ENCODE measurements at regions not wholly inside any gene's neighbourhood (a gene's known extent, or its start where the extent isn't known, plus 50 kb on each side); places are given as distances from the start of the nearest gene placed in this dataset.
"Not testable (repeated sequence)": the region's sequence is repeated elsewhere in the genome, so short reads cannot be mapped to it uniquely, and the experiment has no call there.

DNA sequence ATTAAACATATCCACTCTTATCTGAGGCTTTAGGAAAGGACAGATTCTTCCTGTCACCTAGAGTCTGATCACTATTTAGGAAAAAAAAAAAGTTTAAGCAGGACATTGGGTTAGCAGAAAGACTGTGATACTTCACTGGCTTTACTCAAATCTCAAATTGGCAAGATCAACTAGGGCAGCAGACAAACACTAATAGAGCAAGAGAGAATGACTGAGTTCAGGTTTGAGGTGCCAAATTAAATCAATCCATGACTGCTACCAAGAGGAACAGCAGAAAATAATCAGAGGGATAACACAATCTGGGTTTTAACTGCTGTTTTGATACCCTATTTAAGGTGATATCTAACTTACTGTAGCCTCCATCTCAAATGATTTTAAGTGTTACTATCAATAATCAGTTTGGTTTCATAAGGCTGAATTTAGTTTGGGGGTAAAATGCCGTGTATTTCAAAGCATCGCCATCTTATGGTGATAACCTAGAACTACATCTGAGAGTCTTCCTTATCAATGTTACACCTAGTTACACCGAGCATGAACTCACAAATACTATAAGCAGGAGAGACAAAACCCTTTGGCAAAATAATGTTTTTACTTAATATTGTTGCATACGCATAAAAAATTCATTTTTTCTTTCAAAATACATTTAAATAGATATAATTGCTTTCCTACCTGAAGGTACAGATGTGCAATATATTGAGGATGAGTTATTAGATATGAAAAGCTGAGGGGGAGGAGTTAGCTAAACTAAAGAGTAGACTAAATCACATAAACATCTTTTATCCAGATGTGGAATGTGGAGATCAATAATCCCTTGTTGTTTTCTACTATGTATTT is 286.4 kb upstream of the CDH12 start:
- no peak overlapping the region for H3K4me3 ChIP-seq (ENCODE audit: low read depth, low read length)
- peak; percentile 3 for DNase-seq (ENCODE audit: low read depth)

DNA sequence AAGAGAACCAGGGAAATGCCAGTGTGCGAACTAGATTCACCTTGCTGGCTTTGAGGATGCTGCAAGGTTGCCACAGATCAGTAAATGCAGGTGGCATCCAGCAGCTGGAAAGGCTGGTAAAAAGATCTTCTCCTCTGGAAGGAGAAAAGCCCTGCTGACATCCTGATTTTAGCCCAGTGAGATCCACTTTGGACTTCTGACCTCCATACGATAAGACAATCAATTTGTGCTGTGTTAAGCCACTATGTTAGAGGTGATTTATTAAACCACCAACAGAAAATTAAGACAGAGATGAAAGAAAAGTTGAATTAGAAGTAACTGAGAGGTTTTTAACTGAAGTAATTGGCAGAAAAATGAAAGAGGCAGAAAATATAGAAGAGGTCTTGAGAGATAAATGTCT is 283.8 kb upstream of the CDH12 start:
- no peak for DNase-seq (ENCODE audit: low read depth)
- no peak overlapping the region for H3K4me3 ChIP-seq (ENCODE audit: low read depth, low read length)

DNA sequence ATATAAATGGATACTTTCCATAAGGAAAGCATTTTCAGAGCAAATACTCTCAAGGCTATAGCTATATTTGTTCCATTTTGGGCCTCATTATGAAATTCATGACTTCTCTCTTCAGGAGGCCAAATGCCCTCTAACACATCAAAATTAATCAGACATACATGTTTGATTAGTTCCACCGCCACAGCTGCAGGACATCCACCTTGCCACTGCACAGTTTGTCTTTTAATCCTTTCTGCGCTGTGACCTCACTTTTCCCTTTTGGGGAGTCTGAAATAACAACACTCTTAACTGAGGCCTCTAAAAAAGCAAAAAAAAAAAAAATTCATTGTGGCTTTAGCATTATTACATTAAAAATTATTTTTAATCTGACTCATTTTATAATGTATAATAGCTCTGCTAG is 279.1 kb upstream of the CDH12 start:
- DNase-seq (ENCODE audit: low read depth), result no peak

DNA sequence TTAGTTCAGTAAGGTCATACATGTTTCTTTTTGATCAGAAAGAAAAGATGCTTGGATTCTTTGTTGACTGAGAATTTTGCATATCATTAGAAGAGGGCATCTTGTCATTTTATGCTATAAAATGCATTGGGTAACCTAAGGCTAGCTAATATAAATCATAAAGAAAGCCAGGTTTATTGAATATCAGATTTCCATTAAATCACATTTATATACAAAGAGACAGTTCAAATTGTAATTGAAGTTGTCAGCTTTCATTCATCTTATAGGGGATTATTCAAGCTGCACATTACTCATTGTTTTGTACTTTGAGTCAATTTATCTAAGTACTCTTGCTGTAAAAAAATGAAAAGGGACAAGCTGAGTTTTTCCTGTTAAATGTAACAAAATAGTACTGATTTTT is 259.1 kb upstream of the CDH12 start:
- no peak for DNase-seq (ENCODE audit: low read depth)
- no peak overlapping the region for H3K4me3 ChIP-seq (ENCODE audit: low read depth, low read length)

More for the DNA sequence above, 279.1 kb upstream of the CDH12 start:
- H3K4me3 ChIP-seq (ENCODE audit: low read depth, low read length), result no peak overlapping the region

DNA sequence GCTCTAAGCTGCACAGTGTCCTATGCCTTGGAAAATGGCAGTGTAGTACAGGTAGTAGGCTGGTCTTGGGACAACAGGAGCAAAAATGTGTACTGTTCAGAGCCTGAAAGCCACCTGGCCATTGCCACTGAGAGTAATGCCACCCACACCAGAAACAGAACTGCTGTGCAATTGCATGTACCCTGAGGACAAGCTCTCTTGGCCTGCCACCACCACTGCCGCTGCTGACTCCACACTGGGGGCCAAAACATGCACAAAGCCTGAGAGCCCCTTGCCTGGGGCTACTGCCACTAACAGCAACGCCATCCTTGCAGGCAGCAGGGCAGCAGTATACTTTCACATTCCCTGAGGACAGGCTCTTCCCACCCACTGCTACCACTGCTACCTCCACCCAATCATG is 251.9 kb upstream of the CDH12 start:
- H3K4me3 ChIP-seq (ENCODE audit: low read depth, low read length), result no peak overlapping the region
- no peak for DNase-seq (ENCODE audit: low read depth)

DNA sequence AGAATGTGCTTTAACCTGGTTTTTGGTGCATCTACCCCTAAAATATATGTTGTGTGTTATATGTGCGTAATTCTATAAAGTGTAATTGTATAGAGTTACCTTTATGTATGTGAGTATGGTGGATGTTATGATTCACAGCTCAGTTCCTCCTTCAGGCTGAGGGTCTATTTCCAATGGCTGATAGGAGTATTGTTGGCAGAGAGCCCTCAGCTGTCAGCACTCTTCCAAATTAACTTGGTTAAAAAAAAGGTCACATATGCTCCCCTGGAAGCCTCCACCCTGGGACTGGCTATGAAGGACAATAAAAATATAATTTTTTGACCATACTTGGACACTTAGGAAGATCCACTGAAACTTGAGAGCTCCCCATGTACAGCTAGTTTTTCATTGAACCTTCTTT is 250.4 kb upstream of the CDH12 start:
- no peak overlapping the region for H3K4me3 ChIP-seq (ENCODE audit: low read depth, low read length)
- DNase-seq (ENCODE audit: low read depth), result no peak

DNA sequence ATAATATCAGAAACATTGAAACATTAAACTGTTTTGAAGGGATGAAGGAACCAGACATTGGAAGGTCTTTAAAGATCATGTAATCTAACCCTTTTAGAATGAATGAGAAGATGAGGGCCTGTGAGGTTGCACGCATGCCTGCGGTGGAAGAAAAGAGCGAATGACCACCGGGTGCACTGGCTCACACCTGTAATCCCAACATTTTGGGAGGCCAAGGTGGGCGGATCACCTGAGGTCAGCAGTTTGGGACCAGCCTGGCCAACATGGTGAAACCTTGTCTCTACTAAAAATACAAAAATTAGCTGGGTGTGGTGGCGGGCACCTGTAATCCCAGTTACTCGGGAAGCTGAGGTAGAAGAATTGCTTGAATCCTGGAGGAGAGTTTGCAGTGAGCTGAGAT is 242.3 kb upstream of the CDH12 start:
- H3K4me3 ChIP-seq (ENCODE audit: low read depth, low read length); DNase-seq (ENCODE audit: low read depth): not testable (repeated sequence)

DNA sequence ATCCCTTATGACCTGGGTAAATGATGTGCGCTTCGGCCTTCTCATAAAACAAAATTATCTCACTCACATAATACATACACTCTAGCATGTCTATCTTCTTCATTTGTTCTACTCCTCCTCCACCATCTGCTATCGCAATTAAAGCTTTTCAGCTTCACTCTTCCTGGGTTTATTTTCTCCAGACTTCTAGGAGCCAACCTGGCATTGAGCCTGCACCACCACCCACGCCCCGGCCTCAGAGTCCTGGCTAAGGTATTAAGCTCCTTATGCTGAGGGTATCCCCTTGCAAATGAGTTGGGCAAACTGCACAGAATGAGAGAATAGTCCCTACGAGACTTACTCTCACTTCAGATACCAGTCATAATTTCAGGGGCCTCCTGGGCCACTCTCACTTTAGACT is 236.1 kb upstream of the CDH12 start:
- H3K4me3 ChIP-seq (ENCODE audit: low read depth, low read length), result no peak overlapping the region
- no peak for DNase-seq (ENCODE audit: low read depth)

DNA sequence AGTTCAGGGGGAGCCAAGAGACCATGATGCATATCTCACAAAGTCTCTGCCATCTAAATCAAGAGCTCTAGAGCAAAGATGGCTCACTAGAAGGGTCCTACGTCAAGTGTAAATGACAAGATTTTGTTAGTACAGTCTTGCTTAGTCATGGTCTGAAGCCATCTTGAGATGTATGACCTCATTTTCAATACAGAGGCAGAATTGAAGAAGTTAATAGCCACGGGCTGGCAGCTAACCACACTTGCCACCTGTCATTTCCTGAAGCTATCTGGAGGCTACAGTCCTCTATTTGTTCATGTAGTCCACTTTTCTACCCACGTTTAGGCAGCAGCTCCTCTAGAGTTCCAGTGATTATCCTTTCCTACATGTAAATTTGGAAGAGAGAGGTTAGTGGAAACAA is 231.7 kb upstream of the CDH12 start:
- H3K4me3 ChIP-seq (ENCODE audit: low read depth, low read length), result no peak overlapping the region
- no peak for DNase-seq (ENCODE audit: low read depth)

DNA sequence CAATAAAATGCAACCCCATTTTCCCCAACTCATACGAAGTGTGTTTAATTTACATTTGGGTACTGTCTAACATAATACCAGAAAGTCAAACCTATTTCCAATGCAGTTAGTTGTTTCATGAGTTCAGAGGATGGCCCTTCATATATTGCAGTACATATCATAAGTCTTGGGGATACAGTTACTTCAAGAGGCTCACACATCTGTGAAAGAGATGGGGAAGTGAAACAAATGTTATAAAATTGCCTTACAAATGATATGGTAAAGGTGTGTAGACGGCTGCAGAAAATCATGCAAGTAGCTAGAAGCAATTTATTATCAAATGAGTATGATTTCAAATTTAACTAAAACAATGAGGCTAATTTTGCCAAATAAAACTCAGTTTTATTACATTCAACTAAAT is 219.0 kb upstream of the CDH12 start:
- no peak for DNase-seq (ENCODE audit: low read depth)
- no peak overlapping the region for H3K4me3 ChIP-seq (ENCODE audit: low read depth, low read length)

DNA sequence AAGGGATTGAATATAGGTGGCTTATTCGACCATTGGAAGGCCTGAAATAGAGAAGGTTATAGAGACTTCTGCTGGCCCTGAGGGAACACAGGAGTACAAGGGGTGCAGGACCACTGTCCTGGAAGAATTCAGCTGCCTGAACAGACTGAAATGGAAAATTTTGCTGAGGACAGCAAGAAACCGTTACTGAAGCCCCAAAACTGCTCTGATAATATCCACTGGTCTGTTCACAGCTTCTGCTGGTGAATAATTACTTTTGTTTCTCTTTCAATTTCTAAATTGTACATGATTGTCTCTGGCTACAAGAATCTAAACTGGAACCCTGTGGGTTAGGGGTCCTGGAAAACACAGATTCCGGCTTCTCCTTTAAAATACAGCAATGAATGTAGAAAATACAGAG is 218.5 kb upstream of the CDH12 start:
- no peak overlapping the region for H3K4me3 ChIP-seq (ENCODE audit: low read depth, low read length)
- DNase-seq (ENCODE audit: low read depth), result no peak

DNA sequence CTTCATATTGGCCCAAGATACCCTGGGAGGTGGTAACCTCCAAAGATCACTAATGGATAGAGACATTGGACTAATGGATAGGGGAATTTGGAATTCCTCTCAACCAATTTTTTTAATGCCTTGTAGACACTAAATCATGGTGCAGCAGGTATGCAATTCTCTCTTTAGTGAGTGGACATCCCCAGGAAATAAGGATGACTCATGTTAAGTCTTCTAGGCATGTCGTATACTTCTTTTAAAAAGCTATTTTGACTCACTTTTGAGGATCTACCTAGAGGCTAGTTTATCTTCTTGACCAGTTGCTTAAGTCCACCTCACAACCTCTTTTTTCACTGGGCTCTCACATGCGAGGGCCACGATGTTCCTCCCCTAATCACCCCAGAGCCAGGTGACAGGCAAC is 211.6 kb upstream of the CDH12 start:
- no peak for DNase-seq (ENCODE audit: low read depth)
- no peak overlapping the region for H3K4me3 ChIP-seq (ENCODE audit: low read depth, low read length)

DNA sequence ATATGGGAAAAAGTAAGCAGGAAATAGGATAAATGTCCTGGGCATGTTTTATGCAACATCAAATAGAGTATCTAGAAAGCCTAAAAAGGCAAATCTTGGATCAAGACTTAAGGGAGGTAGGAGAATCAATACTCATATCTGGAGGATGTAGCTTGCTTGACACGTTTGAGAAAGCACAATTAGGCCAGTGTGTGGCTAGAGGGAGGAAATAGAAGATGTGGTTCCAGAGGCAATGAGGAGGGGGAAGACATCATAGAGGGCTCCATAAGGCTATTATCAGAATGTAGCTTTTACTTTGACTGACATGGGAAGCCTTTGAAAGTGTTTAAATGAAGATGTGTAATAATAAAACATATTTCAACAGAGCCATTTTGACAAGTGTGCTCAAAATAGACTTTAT is 200.7 kb upstream of the CDH12 start:
- DNase-seq (ENCODE audit: low read depth), result no peak
- H3K4me3 ChIP-seq (ENCODE audit: low read depth, low read length), result no peak overlapping the region

DNA sequence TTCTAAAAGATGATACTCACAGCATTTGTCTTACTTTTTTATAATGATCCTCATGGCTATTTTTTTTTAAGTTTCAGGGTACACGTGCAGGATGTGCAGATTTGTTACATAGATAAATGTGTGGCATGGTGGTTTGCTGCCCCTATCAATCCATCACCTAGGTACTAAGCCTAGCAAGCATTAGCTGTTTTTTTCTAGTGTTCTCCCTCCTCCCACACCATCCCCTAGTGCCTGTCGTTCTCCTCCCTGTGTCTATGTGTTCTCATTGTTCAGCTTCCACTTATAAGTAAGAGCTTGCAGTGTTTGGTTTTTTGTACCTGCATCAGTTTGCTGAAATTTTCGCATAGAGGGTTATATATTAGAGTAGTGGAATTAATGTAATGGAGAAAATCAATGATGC is 189.1 kb upstream of the CDH12 start:
- no peak overlapping the region for H3K4me3 ChIP-seq (ENCODE audit: low read depth, low read length)
- no peak for DNase-seq (ENCODE audit: low read depth)

DNA sequence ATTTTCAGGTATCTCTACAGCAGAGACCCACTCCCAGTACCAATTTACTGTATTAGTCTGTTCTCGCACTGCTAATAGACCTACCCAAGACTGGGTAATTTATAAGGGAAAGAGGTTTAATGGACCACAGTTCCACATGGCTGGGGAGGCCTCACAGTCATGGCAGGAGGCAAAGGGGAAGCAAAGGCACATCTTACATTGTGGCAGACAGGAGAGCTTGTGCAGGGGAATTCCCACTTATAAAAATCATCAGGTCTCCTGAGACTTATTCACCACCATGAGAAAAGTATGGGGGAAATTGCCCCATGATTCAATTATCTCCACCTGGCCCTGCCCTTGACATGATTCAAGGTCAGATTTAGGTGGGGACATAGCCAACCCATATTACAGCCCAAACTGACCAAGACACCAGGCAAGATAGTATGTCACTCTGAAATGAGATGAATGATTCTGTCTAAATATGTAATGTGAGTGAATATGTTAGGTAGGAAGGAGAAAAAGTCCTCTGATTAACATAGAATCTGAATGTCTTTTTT is 182.5 kb upstream of the CDH12 start:
- no peak overlapping the region for H3K4me3 ChIP-seq (ENCODE audit: low read depth, low read length)
- no peak for DNase-seq (ENCODE audit: low read depth)

DNA sequence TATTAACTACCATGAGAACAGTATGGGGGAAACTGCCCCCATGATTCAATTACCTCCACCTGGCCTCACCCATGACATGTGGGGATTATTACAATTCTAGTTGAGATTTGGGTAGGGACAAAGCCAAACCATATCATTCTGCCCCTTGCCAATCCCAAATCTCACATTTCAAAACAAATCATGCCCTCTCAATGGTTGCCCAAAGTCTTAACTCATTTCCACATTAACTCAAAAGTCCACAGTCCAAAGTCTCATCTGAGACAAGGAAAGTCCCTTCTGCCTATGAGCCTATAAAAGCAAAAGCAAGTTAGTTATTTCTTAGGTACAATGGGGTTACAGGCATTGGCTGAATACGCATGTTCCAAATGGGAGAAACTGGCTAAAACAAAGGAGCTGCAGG is 180.7 kb upstream of the CDH12 start:
- H3K4me3 ChIP-seq (ENCODE audit: low read depth, low read length), result no peak overlapping the region
- no peak for DNase-seq (ENCODE audit: low read depth)

DNA sequence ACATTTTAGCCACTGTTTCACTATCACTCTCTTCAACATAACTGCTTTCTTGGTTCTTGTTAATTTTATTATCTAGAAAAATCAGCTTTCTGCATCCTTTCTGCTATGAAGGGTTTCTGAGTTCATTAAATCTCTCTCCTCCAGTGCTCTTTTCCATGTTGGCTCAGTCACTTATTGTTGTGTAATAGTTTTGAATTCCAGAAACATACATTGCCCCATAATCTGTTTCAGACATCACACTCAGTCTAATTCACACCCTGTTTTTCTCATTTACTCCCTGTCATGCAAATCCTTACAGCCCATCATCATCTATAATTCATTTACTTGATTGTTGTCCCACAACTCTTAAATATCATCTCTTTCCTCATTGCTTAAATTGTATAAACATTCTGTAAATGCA is 176.1 kb upstream of the CDH12 start:
- no peak for DNase-seq (ENCODE audit: low read depth)
- no peak overlapping the region for H3K4me3 ChIP-seq (ENCODE audit: low read depth, low read length)

DNA sequence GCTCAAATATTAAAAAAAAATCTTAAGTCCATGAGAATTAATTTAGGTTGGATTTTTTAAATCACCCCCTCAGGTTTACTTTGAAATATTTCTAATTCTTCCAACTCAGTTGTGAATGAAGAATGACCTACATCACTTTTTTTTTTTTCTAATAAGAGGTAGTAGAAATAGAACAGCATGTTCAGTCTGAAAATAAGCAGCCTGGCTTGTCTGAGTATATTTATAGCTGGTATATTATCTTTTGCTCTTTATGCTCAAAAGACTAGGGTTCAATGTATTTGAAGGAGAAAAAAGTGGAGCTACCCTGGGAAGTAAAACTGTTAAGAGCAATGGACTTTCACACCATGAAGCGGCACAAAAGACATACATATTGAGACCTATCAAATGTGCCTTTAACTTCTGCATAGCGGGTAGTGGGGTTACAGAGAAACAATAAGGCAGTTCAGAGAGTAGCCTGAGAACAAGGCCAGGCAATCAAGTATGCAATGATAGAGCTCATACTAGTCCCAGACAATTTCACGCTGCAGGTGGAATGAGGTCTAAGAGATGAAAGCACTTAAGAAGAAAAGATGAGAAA is 175.4 kb upstream of the CDH12 start:
- no peak overlapping the region for H3K4me3 ChIP-seq (ENCODE audit: low read depth, low read length)
- DNase-seq (ENCODE audit: low read depth), result no peak

DNA sequence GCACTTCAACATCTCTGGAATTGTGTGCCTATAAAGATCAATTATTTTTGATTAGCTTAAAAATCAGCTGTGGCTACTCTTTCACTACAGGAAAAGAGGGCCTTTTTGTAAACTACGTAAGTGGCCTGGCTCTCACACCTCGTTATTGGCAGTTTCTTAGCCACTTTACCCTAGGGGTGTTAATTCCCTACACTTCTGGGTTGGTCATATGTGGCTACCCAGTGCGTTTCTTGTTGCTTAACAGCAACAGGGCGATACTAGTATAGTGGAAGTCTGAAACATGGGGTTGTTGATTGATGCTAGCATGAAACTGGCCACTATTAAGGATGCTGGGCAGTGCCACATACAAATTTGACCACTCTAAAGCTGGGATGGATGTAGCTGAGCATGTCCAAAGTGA is 174.7 kb upstream of the CDH12 start:
- no peak overlapping the region for H3K4me3 ChIP-seq (ENCODE audit: low read depth, low read length)

DNA sequence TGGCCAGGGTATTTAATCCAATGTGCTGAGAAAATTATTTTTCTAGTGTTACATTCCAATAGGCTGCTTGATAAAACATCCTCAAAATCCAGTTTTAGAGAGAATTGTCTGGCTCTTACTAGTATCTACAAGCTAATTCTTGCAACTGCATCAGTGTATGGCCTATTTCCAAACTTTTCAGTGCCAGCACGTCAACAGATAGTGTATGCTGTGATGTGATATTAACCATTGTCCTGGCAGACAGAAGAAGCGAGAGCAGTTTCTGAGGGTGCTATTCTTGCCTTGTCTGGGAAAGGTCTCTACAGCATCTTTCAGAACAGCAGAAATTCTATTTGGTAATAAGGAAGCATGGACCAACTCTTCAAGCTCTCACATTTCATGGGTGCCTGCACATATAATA is 174.2 kb upstream of the CDH12 start:
- no peak for DNase-seq (ENCODE audit: low read depth)
- H3K4me3 ChIP-seq (ENCODE audit: low read depth, low read length), result no peak overlapping the region

More for the DNA sequence above, 174.7 kb upstream of the CDH12 start:
- DNase-seq (ENCODE audit: low read depth), result no peak
